ENCODE measurements at regions not wholly inside any gene's neighbourhood (a gene's known extent, or its start where the extent isn't known, plus 50 kb on each side); places are given as distances from the start of the nearest gene placed in this dataset.

GRCh38 chr2:22215517-22215916, 1091.7 kb downstream of the TDRD15 start:
- Histone ChIP-seq H3K4me3 (no peak overlapping the region), H3K4me1 (no peaks in the 10 kb centered on the region), H3K27ac (no peak overlapping the region), H3K9me3 (no peaks in the 10 kb centered on the region), H3K36me3 (no peaks in the 10 kb centered on the region), H3K27me3 (no peaks in the 10 kb centered on the region)
- TF ChIP-seq POLR2A (IDR thresholded peaks at IDR 0.05): no peak
- intact Hi-C loops (cut with DNase I; ENCODE audit: low total_unique reads) (no loop called here), in situ Hi-C loops (cut with MboI; ENCODE audit: low sequenced_read_pairs in 4 of 4) (no loop called here)
- no peak for ATAC-seq
- no peak for DNase-seq

GRCh38 chr2:22217881-22218280, 1094.1 kb downstream of the TDRD15 start:
- ATAC-seq: no peak

GRCh38 chr2:22221006-22221405, 1097.2 kb downstream of the TDRD15 start:
- Histone ChIP-seq H3K9me3 (no peaks in the 10 kb centered on the region), H3K4me3 (no peak overlapping the region), H3K4me1 (no peaks in the 10 kb centered on the region), H3K27me3 (no peaks in the 10 kb centered on the region), H3K36me3 (no peaks in the 10 kb centered on the region), H3K27ac (no peak overlapping the region)
- ATAC-seq (no peak), DNase-seq (no peak)
- in situ Hi-C loops (cut with MboI; ENCODE audit: low sequenced_read_pairs in 4 of 4): no loop called here
- TF ChIP-seq CTCF (IDR thresholded peaks at IDR 0.05 in 4 of 5, conservative IDR thresholded peaks at IDR 0.05 in 1 of 5): no peak
- intact Hi-C loops (cut with DNase I; ENCODE audit: low total_unique reads): no loop called here

More at GRCh38 chr2:22217881-22218280, 1094.1 kb downstream of the TDRD15 start:
- TF ChIP-seq POLR2A (IDR thresholded peaks at IDR 0.05): no peak
- no peak for TF ChIP-seq CTCF (IDR thresholded peaks at IDR 0.05 in 4 of 5, conservative IDR thresholded peaks at IDR 0.05 in 1 of 5)
- Histone ChIP-seq H3K9me3 (no peaks in the 10 kb centered on the region), H3K4me3 (no peak overlapping the region), H3K27ac (no peak overlapping the region), H3K4me1 (no peaks in the 10 kb centered on the region), H3K36me3 (no peaks in the 10 kb centered on the region), H3K27me3 (no peaks in the 10 kb centered on the region)
- DNase-seq: no peak
- in situ Hi-C loops (cut with MboI; ENCODE audit: low sequenced_read_pairs in 4 of 4): no loop called here
- intact Hi-C loops (cut with DNase I; ENCODE audit: low total_unique reads): no loop called here

- H3K4me1 ChIP-seq: no peaks in the 10 kb centered on the region
- in situ Hi-C loops (cut with MboI; ENCODE audit: low sequenced_read_pairs in 4 of 4): no loop called here
- no peaks in the 10 kb centered on the region for H3K27me3 ChIP-seq
- intact Hi-C loops (cut with DNase I; ENCODE audit: low total_unique reads): no loop called here
- no peak for TF ChIP-seq POLR2A (IDR thresholded peaks at IDR 0.05)
- TF ChIP-seq CTCF (IDR thresholded peaks at IDR 0.05 in 4 of 5, conservative IDR thresholded peaks at IDR 0.05 in 1 of 5): no peak
- ATAC-seq (no peak), DNase-seq (no peak)
- H3K36me3 ChIP-seq: no peaks in the 10 kb centered on the region
- no peaks in the 10 kb centered on the region for H3K9me3 ChIP-seq
- no peak overlapping the region for H3K4me3 ChIP-seq
- no peak overlapping the region for H3K27ac ChIP-seq
Measured at GRCh38 chr2:22238967-22239366, 1115.2 kb downstream of the TDRD15 start.

- H3K36me3 ChIP-seq: no peaks in the 10 kb centered on the region
- TF ChIP-seq POLR2A (IDR thresholded peaks at IDR 0.05) (no peak), CTCF (IDR thresholded peaks at IDR 0.05 in 4 of 5, conservative IDR thresholded peaks at IDR 0.05 in 1 of 5) (no peak)
- H3K9me3 ChIP-seq: no peaks in the 10 kb centered on the region
- H3K4me3 ChIP-seq: no peak overlapping the region
- intact Hi-C loops (cut with DNase I; ENCODE audit: low total_unique reads) (no loop called here), in situ Hi-C loops (cut with MboI; ENCODE audit: low sequenced_read_pairs in 4 of 4) (no loop called here)
- H3K4me1 ChIP-seq: no peaks in the 10 kb centered on the region
- H3K27me3 ChIP-seq: no peaks in the 10 kb centered on the region
- no peak overlapping the region for H3K27ac ChIP-seq
- ATAC-seq (no peak), DNase-seq (no peak)
Measured at GRCh38 chr2:22247466-22247865, 1123.7 kb downstream of the TDRD15 start.

Measured in gastrocnemius medialis (tissue), 4 donors.